Endothelial cell of umbilical vein (primary cell): ENCODE measurements at regions not wholly inside any gene's neighbourhood (a gene's known extent, or its start where the extent isn't known, plus 50 kb on each side); places are given as distances from the start of the nearest gene placed in this dataset.

ENCODE experiments used
- BruUV-seq: library from RNA; stranded (reverse); fragments of 400-500 nt; replicated peaks from 2 replicates; lab custom pipeline; 2021; lab: Mats Ljungman, UMichigan
- CTCF ChIA-PET: fragments of 300-600, 350-600 bp; sonication (Branson Sonifier 250); formaldehyde crosslinking; loops from one replicate; lab custom pipeline; 2021; ENCODE audit warnings: antibody characterized with exemption, inconsistent platforms; lab: Charles Lee
- POLR2A ChIA-PET: fragments of 300-600, 350-600 bp; sonication (Branson Sonifier 250); formaldehyde crosslinking; loops from one replicate; lab custom pipeline; 2021; ENCODE audit warnings: antibody characterized with exemption, inconsistent platforms; lab: Charles Lee
- DNase-seq: peaks from one replicate; pipeline ENCODE4 v3.0.0-alpha.2; 2011; ENCODE audit warnings: low read depth, low spot score
- FAIRE-seq: peaks from 2 replicates; lab custom pipeline; 2011; peaks lifted over from hg19 to GRCh38; lab: Jason Lieb, UNC
- H2AFZ ChIP-seq: 2 replicates; pipeline ENCODE4 v1.6.0; 2012; ENCODE audit warnings: low read depth, low read length, control low read depth, inconsistent platforms
- H3K27ac ChIP-seq: 2 replicates; pipeline ENCODE4 v1.5.1; 2011; ENCODE audit warnings: low read depth, mild to moderate bottlenecking, control low read depth, low read length, moderate library complexity; ENCODE audit not compliant: insufficient read depth
- H3K27me3 ChIP-seq, 2 experiments: 2 replicates each; pipeline versions ENCODE4 v1.6.0 to v1.6.1; 2011; ENCODE audit warnings: low read length in 2 of 2, mixed read lengths in 1 of 2; ENCODE audit not compliant: control insufficient read depth in 2 of 2, insufficient read depth in 2 of 2
- H3K36me3 ChIP-seq, 2 experiments: 2 replicates in 1 of 2; 3 replicates in 1 of 2; pipeline ENCODE4 v1.5.1; 2011; ENCODE audit warnings: low read length in 2 of 2, mild to moderate bottlenecking in 1 of 2, moderate library complexity in 1 of 2; ENCODE audit not compliant: control insufficient read depth in 2 of 2, insufficient read depth in 2 of 2; ENCODE audit errors: extremely low read depth in 1 of 2
- H3K4me1 ChIP-seq: 3 replicates; pipeline ENCODE4 v1.5.1; 2011; ENCODE audit warnings: mild to moderate bottlenecking, low read length; ENCODE audit not compliant: control insufficient read depth, insufficient read depth; ENCODE audit errors: extremely low read depth
- H3K4me2 ChIP-seq: 2 replicates; pipeline ENCODE4 v1.6.1; 2011; ENCODE audit warnings: low read length, control low read depth, mixed read lengths; ENCODE audit not compliant: insufficient read depth
- H3K4me3 ChIP-seq, 3 experiments: fragments of 200-600 bp in 1 of 3; sonication (generic), shearing (Covaris generic) in 1 of 3; replicated peaks in 1 of 3; 2 replicates each; pipeline ENCODE4 v1.5.1; 2011 to 2016; ENCODE audit warnings: control low read depth in 3 of 3, low read length in 3 of 3, mild to moderate bottlenecking in 2 of 3, inconsistent platforms in 1 of 3, low read depth in 1 of 3, moderate library complexity in 1 of 3; ENCODE audit not compliant: insufficient read depth in 1 of 3
- H3K79me2 ChIP-seq: 2 replicates; pipeline ENCODE4 v1.6.0; 2012; ENCODE audit warnings: low read length, inconsistent platforms; ENCODE audit not compliant: control insufficient read depth, insufficient read depth
- H3K9ac ChIP-seq: replicated peaks from 2 replicates; pipeline ENCODE3; 2011; ENCODE audit warnings: low read length, control low read depth; ENCODE audit not compliant: insufficient read depth; ENCODE audit errors: extremely low read depth
- H3K9me1 ChIP-seq: replicated peaks from 3 replicates; pipeline ENCODE4 v1.6.0; 2011; ENCODE audit warnings: mild to moderate bottlenecking, low read length; ENCODE audit not compliant: control insufficient read depth, insufficient read depth; ENCODE audit errors: extremely low read depth
- H3K9me3 ChIP-seq: replicated peaks from 2 replicates; pipeline ENCODE4 v1.5.1; 2012; ENCODE audit warnings: low read length, inconsistent platforms; ENCODE audit not compliant: control insufficient read depth, insufficient read depth
- H4K20me1 ChIP-seq: replicated peaks from 2 replicates; pipeline ENCODE3; 2011; ENCODE audit warnings: mild to moderate bottlenecking, low read length; ENCODE audit not compliant: control insufficient read depth, insufficient read depth; ENCODE audit errors: extremely low read depth
- CTCF ChIP-seq, 2 donors: IDR thresholded peaks; 1 replicate in 1 of 2; 2 replicates in 1 of 2; pipeline ENCODE4 v1.5.1; 2011; ENCODE audit warnings: low read length in 2 of 2, mild to moderate bottlenecking in 2 of 2, moderate library complexity in 2 of 2, control low read depth in 1 of 2, inconsistent platforms in 1 of 2, low read depth in 1 of 2; ENCODE audit not compliant: insufficient read depth in 1 of 2; ENCODE audit errors: extremely low read depth in 1 of 2
- EZH2 ChIP-seq: IDR thresholded peaks from 2 replicates; pipeline ENCODE4 v1.6.1; 2012; ENCODE audit warnings: borderline replicate concordance, low read depth, mild to moderate bottlenecking, moderate library complexity, low read length, inconsistent platforms; ENCODE audit not compliant: severe bottlenecking
- FOS ChIP-seq: IDR thresholded peaks from 2 replicates; pipeline ENCODE4 v1.6.1; 2011; ENCODE audit warnings: mild to moderate bottlenecking, low read length, moderate library complexity, borderline replicate concordance; ENCODE audit not compliant: insufficient read depth
- GATA2 ChIP-seq: IDR thresholded peaks from 2 replicates; pipeline ENCODE4 v1.7.0; 2011; ENCODE audit warnings: low read depth, mild to moderate bottlenecking, moderate library complexity, mixed read lengths, low read length; ENCODE audit not compliant: insufficient read length, insufficient read depth
- JUN ChIP-seq: IDR thresholded peaks from 2 replicates; pipeline ENCODE4 v1.6.1; 2011; ENCODE audit warnings: borderline replicate concordance, low read depth; ENCODE audit not compliant: insufficient read length, insufficient read depth
- MYC ChIP-seq: IDR thresholded peaks from one replicate; pipeline ENCODE4 v1.6.1; 2011; ENCODE audit warnings: mild to moderate bottlenecking, low read depth, low read length
- POLR2A ChIP-seq: IDR thresholded peaks from 2 replicates; pipeline ENCODE4 v1.6.1; 2012; ENCODE audit warnings: low read depth, mild to moderate bottlenecking, control low read depth, low read length
- POLR2AphosphoS5 ChIP-seq: IDR thresholded peaks from 2 replicates; pipeline ENCODE4 v1.6.1; 2012; ENCODE audit warnings: low read depth, mild to moderate bottlenecking, control low read depth, low read length, moderate library complexity; ENCODE audit not compliant: insufficient read depth
- dilution Hi-C: fragments of 300-500 bp; cut with MboI; formaldehyde crosslinking; loops from one replicate; pipeline ENCODE4 v1.15.0; 2019; ENCODE audit warnings: low sequenced_read_pairs; ENCODE audit not compliant: extremely low pct_ligation_motif_present
- intact Hi-C: fragments of 100-400 bp; cut with micrococcal nuclease; formaldehyde crosslinking; loops from one replicate; pipeline ENCODE4 v1.10.0; 2022
- TF ChIP-seq, protein P1 (sequence below): IDR thresholded peaks from 2 replicates; pipeline ENCODE4 v1.6.1; 2011; ENCODE audit not compliant: insufficient read depth, insufficient read length

- BruUV-seq = no TSS peak
- Histone ChIP-seq H3K27me3 (no peaks in the 10 kb centered on the region), H3K27ac (no peak overlapping the region), H3K9me3 (no peaks in the 10 kb centered on the region), H2AFZ (no peak overlapping the region), H3K79me2 (no peaks in the 10 kb centered on the region), H3K36me3 (no peaks in the 10 kb centered on the region), H3K9ac (no peak overlapping the region), H3K4me2 (no peak overlapping the region), H3K4me1 (no peaks in the 10 kb centered on the region), H4K20me1 (no peaks in the 10 kb centered on the region), H3K9me1 (no peaks in the 10 kb centered on the region), H3K4me3 (no peak overlapping the region)
- dilution Hi-C loops = no loop called here
- POLR2A ChIA-PET = no interaction called here
- TF ChIP-seq POLR2A = no peak
- no peak for TF ChIP-seq FOS
- TF ChIP-seq CTCF (IDR thresholded peaks at IDR 0.05; ENCODE audit: extremely low read depth in 1 of 2, insufficient read depth in 1 of 2, low read depth in 1 of 2, low read length in 2 of 2) = no peak
- TF ChIP-seq JUN = no peak
- TF ChIP-seq MYC = no peak
- no peak for TF ChIP-seq EZH2
- TF ChIP-seq POLR2AphosphoS5 = no peak
- no peak for TF ChIP-seq GATA2
- TF ChIP-seq, protein P1, sequence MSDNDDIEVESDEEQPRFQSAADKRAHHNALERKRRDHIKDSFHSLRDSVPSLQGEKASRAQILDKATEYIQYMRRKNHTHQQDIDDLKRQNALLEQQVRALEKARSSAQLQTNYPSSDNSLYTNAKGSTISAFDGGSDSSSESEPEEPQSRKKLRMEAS = no peak
- CTCF ChIA-PET = no interaction called here
- intact Hi-C loops = no loop called here
- DNase-seq = no peak
- FAIRE-seq = no peak
These were observed 84.1 kb upstream of the PRR23C start for GRCh38 chr3:139128803-139129202.
